ENCODE measurements at regions not wholly inside any gene's neighbourhood (a gene's known extent, or its start where the extent isn't known, plus 50 kb on each side); places are given as distances from the start of the nearest gene placed in this dataset.

DNA sequence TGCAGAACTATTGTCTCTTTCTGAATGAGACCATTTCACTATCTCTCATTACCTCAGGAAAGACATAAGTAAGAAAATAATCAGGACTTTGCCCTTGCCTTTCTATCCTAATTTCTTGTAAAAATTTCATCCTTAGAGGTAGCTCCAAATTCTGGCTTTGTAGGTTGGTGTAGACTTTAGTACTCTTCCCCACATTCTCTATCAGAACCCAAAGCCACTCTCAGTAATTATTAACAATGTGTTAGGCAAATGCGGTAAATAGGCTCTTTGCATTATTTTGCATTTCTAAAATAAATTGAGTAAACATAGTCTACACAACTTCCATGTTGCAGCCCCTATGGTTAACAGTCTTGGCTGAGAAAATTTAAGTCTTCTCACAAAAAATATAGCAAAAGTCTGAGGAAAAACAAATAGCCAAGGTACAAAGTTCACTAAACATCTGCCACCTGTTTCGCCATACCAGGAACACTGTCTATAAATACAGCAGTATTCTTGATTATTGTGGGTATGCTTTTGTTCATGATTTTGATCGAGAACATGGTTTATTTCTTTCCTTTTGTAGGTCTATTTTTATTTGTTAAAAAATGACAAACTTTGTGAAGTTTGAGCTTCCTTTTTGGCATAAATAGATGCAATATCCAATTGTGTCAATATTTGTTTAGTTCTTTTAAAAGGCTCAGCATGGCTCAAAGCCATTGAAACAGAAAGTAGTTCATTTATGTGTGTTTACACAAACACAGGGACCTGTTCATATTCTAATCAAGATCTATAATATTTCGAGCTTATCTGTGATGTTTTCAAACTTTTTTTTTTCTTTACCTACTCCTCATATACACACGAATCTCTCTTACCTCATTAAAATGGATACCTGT, 1061.5 kb downstream of the CNTNAP5 start (continued):
- TF ChIP-seq FOXP4 (CRISPR knock-in tag; IDR thresholded peaks at IDR 0.05) (peak; percentile 66; the same call in 1 of the 2 replicates), FOXM1 (CRISPR knock-in tag; IDR thresholded peaks at IDR 0.05) (no peak), PAXIP1 (CRISPR knock-in tag; conservative IDR thresholded peaks at IDR 0.05) (peak; percentile 86), ZC3H4 (CRISPR knock-in tag; IDR thresholded peaks at IDR 0.05; ENCODE audit: borderline replicate concordance) (no peak), TBX3 (IDR thresholded peaks at IDR 0.05; ENCODE audit: borderline replicate concordance) (peak; percentile 64; the same call in 1 of the 2 replicates), U2AF2 (IDR thresholded peaks at IDR 0.05; ENCODE audit: low read depth, low read length) (no peak), KDM5A (IDR thresholded peaks at IDR 0.05; ENCODE audit: borderline replicate concordance, low read length) (no peak), AHDC1 (CRISPR knock-in tag; IDR thresholded peaks at IDR 0.05; ENCODE audit: borderline replicate concordance) (peak; percentile 93), ZNF644 (CRISPR knock-in tag; IDR thresholded peaks at IDR 0.05; ENCODE audit: low read depth) (peak; percentile 43; the same call in 1 of the 2 replicates), ZNF574 (CRISPR knock-in tag; IDR thresholded peaks at IDR 0.05) (no peak), ZNF672 (CRISPR knock-in tag; IDR thresholded peaks at IDR 0.05) (no peak), REL (CRISPR knock-in tag; conservative IDR thresholded peaks at IDR 0.05) (no peak), KLF16 (CRISPR knock-in tag; IDR thresholded peaks at IDR 0.05) (no peak), ZSCAN12 (CRISPR knock-in tag; IDR thresholded peaks at IDR 0.05) (no peak)

Measured in HepG2 (cell line).